ENCODE measurements at regions not wholly inside any gene's neighbourhood (a gene's known extent, or its start where the extent isn't known, plus 50 kb on each side); places are given as distances from the start of the nearest gene placed in this dataset.
"Not testable (repeated sequence)": the region's sequence is repeated elsewhere in the genome, so short reads cannot be mapped to it uniquely, and the experiment has no call there.

DNA sequence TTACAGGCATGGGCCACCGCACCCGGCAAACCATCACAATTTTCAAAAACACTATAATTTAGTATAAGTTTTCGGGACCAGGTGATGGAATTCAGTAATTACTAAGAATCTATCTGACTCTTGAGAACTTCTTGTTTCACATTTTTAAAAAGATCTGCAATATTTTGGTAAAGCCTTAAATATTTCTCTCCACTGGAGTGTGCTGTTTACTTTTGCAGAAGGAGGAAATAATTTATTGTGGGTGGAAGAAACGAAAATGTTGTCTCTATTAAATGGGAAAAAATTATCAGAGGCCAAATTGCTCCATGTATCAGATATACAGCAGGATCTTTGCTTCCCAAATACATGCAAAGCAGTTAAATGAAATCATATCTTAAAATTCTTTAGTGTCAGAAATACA lies 566.8 kb upstream of the CYLC2 start:
- Histone ChIP-seq H3F3A (ENCODE audit: insufficient read depth, low read length, poor library complexity, severe bottlenecking) (no peaks in the 10 kb centered on the region), H3K4me2 (ENCODE audit: low read length) (no peak overlapping the region), H3K79me2 (replicated peaks; ENCODE audit: insufficient read depth, low read length) (no peaks in the 10 kb centered on the region), H3K36me3 (ENCODE audit: insufficient read depth, low read length) (no peaks in the 10 kb centered on the region), H3K9ac (ENCODE audit: low read length) (no peak overlapping the region), H3K27ac (ENCODE audit: low read length) (no peak overlapping the region), H3K27me3 (ENCODE audit: insufficient read depth, low read depth, low read length) (no peaks in the 10 kb centered on the region), H2AFZ (ENCODE audit: low read depth, low read length) (no peak overlapping the region), H3K9me2 (ENCODE audit: insufficient read depth, low read length) (no peaks in the 10 kb centered on the region), H3K9me3 (ENCODE audit: low read length) (no peaks in the 10 kb centered on the region), H4K20me1 (ENCODE audit: insufficient read depth) (no peaks in the 10 kb centered on the region), H3K4me3 (ENCODE audit: low read length) (no peak overlapping the region)
- no peak for TF ChIP-seq SMC3 (conservative IDR thresholded peaks at IDR 0.05; ENCODE audit: poor library complexity)
- no peak for TF ChIP-seq POLR2AphosphoS5 (IDR thresholded peaks at IDR 0.05)
- TF ChIP-seq TAF1 (IDR thresholded peaks at IDR 0.05; ENCODE audit: low read depth) = no peak
- TF ChIP-seq, protein P1, sequence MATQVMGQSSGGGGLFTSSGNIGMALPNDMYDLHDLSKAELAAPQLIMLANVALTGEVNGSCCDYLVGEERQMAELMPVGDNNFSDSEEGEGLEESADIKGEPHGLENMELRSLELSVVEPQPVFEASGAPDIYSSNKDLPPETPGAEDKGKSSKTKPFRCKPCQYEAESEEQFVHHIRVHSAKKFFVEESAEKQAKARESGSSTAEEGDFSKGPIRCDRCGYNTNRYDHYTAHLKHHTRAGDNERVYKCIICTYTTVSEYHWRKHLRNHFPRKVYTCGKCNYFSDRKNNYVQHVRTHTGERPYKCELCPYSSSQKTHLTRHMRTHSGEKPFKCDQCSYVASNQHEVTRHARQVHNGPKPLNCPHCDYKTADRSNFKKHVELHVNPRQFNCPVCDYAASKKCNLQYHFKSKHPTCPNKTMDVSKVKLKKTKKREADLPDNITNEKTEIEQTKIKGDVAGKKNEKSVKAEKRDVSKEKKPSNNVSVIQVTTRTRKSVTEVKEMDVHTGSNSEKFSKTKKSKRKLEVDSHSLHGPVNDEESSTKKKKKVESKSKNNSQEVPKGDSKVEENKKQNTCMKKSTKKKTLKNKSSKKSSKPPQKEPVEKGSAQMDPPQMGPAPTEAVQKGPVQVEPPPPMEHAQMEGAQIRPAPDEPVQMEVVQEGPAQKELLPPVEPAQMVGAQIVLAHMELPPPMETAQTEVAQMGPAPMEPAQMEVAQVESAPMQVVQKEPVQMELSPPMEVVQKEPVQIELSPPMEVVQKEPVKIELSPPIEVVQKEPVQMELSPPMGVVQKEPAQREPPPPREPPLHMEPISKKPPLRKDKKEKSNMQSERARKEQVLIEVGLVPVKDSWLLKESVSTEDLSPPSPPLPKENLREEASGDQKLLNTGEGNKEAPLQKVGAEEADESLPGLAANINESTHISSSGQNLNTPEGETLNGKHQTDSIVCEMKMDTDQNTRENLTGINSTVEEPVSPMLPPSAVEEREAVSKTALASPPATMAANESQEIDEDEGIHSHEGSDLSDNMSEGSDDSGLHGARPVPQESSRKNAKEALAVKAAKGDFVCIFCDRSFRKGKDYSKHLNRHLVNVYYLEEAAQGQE (IDR thresholded peaks at IDR 0.05; ENCODE audit: borderline replicate concordance) = no peak
- TF ChIP-seq, protein P2, sequence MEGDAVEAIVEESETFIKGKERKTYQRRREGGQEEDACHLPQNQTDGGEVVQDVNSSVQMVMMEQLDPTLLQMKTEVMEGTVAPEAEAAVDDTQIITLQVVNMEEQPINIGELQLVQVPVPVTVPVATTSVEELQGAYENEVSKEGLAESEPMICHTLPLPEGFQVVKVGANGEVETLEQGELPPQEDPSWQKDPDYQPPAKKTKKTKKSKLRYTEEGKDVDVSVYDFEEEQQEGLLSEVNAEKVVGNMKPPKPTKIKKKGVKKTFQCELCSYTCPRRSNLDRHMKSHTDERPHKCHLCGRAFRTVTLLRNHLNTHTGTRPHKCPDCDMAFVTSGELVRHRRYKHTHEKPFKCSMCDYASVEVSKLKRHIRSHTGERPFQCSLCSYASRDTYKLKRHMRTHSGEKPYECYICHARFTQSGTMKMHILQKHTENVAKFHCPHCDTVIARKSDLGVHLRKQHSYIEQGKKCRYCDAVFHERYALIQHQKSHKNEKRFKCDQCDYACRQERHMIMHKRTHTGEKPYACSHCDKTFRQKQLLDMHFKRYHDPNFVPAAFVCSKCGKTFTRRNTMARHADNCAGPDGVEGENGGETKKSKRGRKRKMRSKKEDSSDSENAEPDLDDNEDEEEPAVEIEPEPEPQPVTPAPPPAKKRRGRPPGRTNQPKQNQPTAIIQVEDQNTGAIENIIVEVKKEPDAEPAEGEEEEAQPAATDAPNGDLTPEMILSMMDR (IDR thresholded peaks at IDR 0.05; ENCODE audit: poor library complexity, severe bottlenecking) = no peak
- no peak for TF ChIP-seq MXI1 (conservative IDR thresholded peaks at IDR 0.05; ENCODE audit: poor library complexity, severe bottlenecking)
- TF ChIP-seq RAD21 (conservative IDR thresholded peaks at IDR 0.05) = peak; percentile 42

DNA sequence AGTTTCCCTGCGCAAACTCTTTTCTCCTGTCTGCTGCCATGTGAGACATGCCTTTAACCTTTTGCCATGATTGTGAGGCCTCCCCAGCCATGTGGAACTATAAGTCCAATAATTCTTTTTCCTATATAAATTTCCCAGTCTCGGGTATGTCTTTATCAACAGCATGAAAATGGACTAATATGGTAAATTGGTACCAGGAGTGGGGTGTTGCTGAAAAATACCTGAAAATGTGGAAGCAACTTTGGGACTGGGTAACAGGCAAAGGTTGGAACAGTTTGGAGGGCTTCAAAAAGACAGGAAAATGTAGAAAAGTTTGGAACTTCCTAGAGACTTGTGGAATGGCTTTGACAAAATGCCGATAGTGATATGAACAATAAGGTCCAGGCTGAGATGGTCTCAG lies 578.9 kb upstream of the CYLC2 start:
- H3K4me2 ChIP-seq (ENCODE audit: low read length); H2AFZ ChIP-seq (ENCODE audit: low read depth, low read length); H4K20me1 ChIP-seq (ENCODE audit: insufficient read depth); H3K27me3 ChIP-seq (ENCODE audit: insufficient read depth, low read depth, low read length); H3K36me3 ChIP-seq (ENCODE audit: insufficient read depth, low read length); H3K27ac ChIP-seq (ENCODE audit: low read length); H3K4me3 ChIP-seq (ENCODE audit: low read length); H3K9me2 ChIP-seq (ENCODE audit: insufficient read depth, low read length); H3K79me2 ChIP-seq (replicated peaks; ENCODE audit: insufficient read depth, low read length); H3F3A ChIP-seq (ENCODE audit: insufficient read depth, low read length, poor library complexity, severe bottlenecking); H3K9ac ChIP-seq (ENCODE audit: low read length); H3K9me3 ChIP-seq (ENCODE audit: low read length): not testable (repeated sequence)

DNA sequence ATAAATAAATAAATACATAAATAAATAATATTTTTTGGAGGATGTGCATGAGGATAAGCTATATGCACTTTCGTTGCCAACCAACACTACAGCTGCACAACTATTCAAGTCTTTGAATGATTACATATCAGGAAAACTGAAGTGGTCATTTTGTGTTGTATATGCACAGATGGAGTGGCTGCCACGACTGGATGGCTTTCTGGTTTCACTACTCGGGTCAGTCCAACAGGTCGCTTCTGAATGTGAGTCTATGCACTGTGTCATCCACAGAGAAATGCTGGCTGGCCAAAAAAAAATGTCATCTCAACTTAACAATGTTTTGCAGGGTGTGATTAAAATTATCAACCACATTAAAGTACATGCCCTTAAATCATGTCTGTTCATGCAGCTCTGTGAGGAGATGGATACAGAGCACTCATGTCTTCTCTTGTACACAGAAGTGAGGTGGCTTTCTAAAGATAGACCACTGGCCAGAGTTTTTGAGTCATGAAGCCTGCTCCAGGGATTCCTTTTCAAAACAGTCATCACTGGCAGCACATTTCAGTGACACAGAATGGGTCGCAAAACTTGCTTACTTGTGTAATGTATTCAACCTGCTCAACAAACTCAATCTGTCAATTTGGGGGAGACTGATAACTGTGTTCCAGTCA lies 589.8 kb upstream of the CYLC2 start:
- no peaks in the 10 kb centered on the region for H3K36me3 ChIP-seq (ENCODE audit: insufficient read depth, low read length)
- no peaks in the 10 kb centered on the region for H3K79me2 ChIP-seq (replicated peaks; ENCODE audit: insufficient read depth, low read length)
- no peaks in the 10 kb centered on the region for H4K20me1 ChIP-seq (ENCODE audit: insufficient read depth)
- no peak overlapping the region for H3K4me3 ChIP-seq (ENCODE audit: low read length)
- H3K27ac ChIP-seq (ENCODE audit: low read length) = no peak overlapping the region
- H2AFZ ChIP-seq (ENCODE audit: low read depth, low read length) = no peak overlapping the region
- no peaks in the 10 kb centered on the region for H3F3A ChIP-seq (ENCODE audit: insufficient read depth, low read length, poor library complexity, severe bottlenecking)
- no peaks in the 10 kb centered on the region for H3K27me3 ChIP-seq (ENCODE audit: insufficient read depth, low read depth, low read length)
- peaks cover 4% of the 10 kb centered on the region for H3K9me3 ChIP-seq (ENCODE audit: low read length)
- H3K4me2 ChIP-seq (ENCODE audit: low read length) = no peak overlapping the region
- no peak overlapping the region for H3K9ac ChIP-seq (ENCODE audit: low read length)
- no peaks in the 10 kb centered on the region for H3K9me2 ChIP-seq (ENCODE audit: insufficient read depth, low read length)
- TF ChIP-seq EZH2 (IDR thresholded peaks at IDR 0.05; ENCODE audit: borderline replicate concordance, insufficient read depth, low read length, poor library complexity, severe bottlenecking) (no peak), RAD21 (conservative IDR thresholded peaks at IDR 0.05) (no peak), SMC3 (conservative IDR thresholded peaks at IDR 0.05; ENCODE audit: poor library complexity) (no peak), EP300 (conservative IDR thresholded peaks at IDR 0.05; ENCODE audit: poor library complexity, severe bottlenecking) (no peak), POLR2AphosphoS5 (IDR thresholded peaks at IDR 0.05) (no peak), TAF1 (IDR thresholded peaks at IDR 0.05; ENCODE audit: low read depth) (no peak), MXI1 (conservative IDR thresholded peaks at IDR 0.05; ENCODE audit: poor library complexity, severe bottlenecking) (no peak)
- TF ChIP-seq, protein P2 (IDR thresholded peaks at IDR 0.05; ENCODE audit: poor library complexity, severe bottlenecking) = no peak
- TF ChIP-seq, protein P1 (IDR thresholded peaks at IDR 0.05; ENCODE audit: borderline replicate concordance) = no peak

Data from neural cell (in vitro differentiated cells).